HepG2 (cell line): ENCODE measurements at regions not wholly inside any gene's neighbourhood (a gene's known extent, or its start where the extent isn't known, plus 50 kb on each side); places are given as distances from the start of the nearest gene placed in this dataset.
A peak's percentile ranks its signal among the peaks of the same experiment; 100 is the strongest.

Source experiments
- ARNT2 ChIP-seq: sonication (generic); formaldehyde crosslinking; IDR thresholded peaks from 2 replicates; pipeline ENCODE4 v1.8.0; 2022; ENCODE audit warnings: mild to moderate bottlenecking, low read depth, missing genetic modification reagents, moderate library complexity
- FOXK2 ChIP-seq: fragments of 450-650 bp; IDR thresholded peaks from 2 replicates; pipeline ENCODE4 v1.6.1; 2016
- HMG20A ChIP-seq: IDR thresholded peaks from 2 replicates; pipeline ENCODE4 v1.6.1; 2016; ENCODE audit warnings: borderline replicate concordance
- HMGXB3 ChIP-seq: sonication (generic); formaldehyde crosslinking; IDR thresholded peaks from 2 replicates; pipeline ENCODE4 v1.4.0; 2020; ENCODE audit warnings: missing genetic modification reagents, borderline replicate concordance
- HNF1B ChIP-seq: sonication (generic); formaldehyde crosslinking; IDR thresholded peaks from 2 replicates; pipeline ENCODE4 v1.5.1; 2020; ENCODE audit warnings: mild to moderate bottlenecking, moderate library complexity, missing genetic modification reagents
- MXD4 ChIP-seq: IDR thresholded peaks from 2 replicates; pipeline ENCODE4 v1.6.1; 2016; ENCODE audit warnings: mild to moderate bottlenecking, missing biosample characterization, missing genetic modification reagents
- NFIC ChIP-seq: IDR thresholded peaks from 2 replicates; pipeline ENCODE4 v1.6.1; 2012; ENCODE audit warnings: mild to moderate bottlenecking, low read length, inconsistent platforms
- PCBP2 ChIP-seq: fragments of 200-400 bp; formaldehyde crosslinking; optimal IDR thresholded peaks from 2 replicates; pipeline ENCODE3; 2018; ENCODE audit warnings: low read length, low read depth; ENCODE audit not compliant: poor library complexity, severe bottlenecking
- RARA ChIP-seq: IDR thresholded peaks from 2 replicates; pipeline ENCODE4 v1.6.1; 2016; ENCODE audit warnings: missing genetic modification reagents, missing compliant biosample characterization
- TERF1 ChIP-seq: sonication (generic); formaldehyde crosslinking; IDR thresholded peaks from 2 replicates; pipeline ENCODE4 v1.8.0; 2022; ENCODE audit warnings: mild to moderate bottlenecking, missing genetic modification reagents, moderate library complexity
- THYN1 ChIP-seq: sonication (generic); formaldehyde crosslinking; IDR thresholded peaks from 2 replicates; pipeline ENCODE4 v1.8.1; 2023; ENCODE audit warnings: low read depth, mild to moderate bottlenecking, moderate library complexity, missing genetic modification reagents, borderline replicate concordance
- TP53 ChIP-seq: sonication (generic); formaldehyde crosslinking; conservative IDR thresholded peaks from 2 replicates; pipeline ENCODE4 v1.4.0; 2020; ENCODE audit warnings: missing genetic modification reagents
- ZGPAT ChIP-seq: IDR thresholded peaks from 2 replicates; pipeline ENCODE4 v1.6.1; 2016; ENCODE audit warnings: mild to moderate bottlenecking
- ZNF350 ChIP-seq: sonication (generic); formaldehyde crosslinking; IDR thresholded peaks from 2 replicates; pipeline ENCODE4 v1.4.0; 2020; ENCODE audit warnings: mild to moderate bottlenecking, low read depth, missing genetic modification reagents, borderline replicate concordance
- ZNF367 ChIP-seq: sonication (generic); formaldehyde crosslinking; IDR thresholded peaks from 2 replicates; pipeline ENCODE4 v1.4.0; 2020; ENCODE audit warnings: missing genetic modification reagents, borderline replicate concordance
- ZNF740 ChIP-seq: sonication (generic); formaldehyde crosslinking; IDR thresholded peaks from 2 replicates; pipeline ENCODE4 v1.4.0; 2020; ENCODE audit warnings: missing genetic modification reagents

GRCh38 chr6:154932515-154933027, 62.5 kb upstream of the TIAM2 start (continued):
- TF ChIP-seq ZGPAT (CRISPR knock-in tag) (0 out of 2 replicates have a peak, but pooled peaks have one; percentile 41), HMGXB3 (CRISPR knock-in tag) (no peak), ZNF350 (no peak), TP53 (CRISPR knock-in tag) (no peak), FOXK2 (no peak), HMG20A (CRISPR knock-in tag) (no peak), NFIC (0 out of 2 replicates have a peak, but pooled peaks have one; percentile 23), MXD4 (CRISPR knock-in tag) (no peak), THYN1 (CRISPR knock-in tag) (no peak), ZNF367 (CRISPR knock-in tag) (no peak), ARNT2 (CRISPR knock-in tag) (no peak), RARA (peak; percentile 54; the same call in 1 of the 2 replicates), ZNF740 (CRISPR knock-in tag) (no peak), TERF1 (CRISPR knock-in tag) (no peak), PCBP2 (no peak), HNF1B (no peak)
